HEK293 (cell line): ENCODE measurements at regions not wholly inside any gene's neighbourhood (a gene's known extent, or its start where the extent isn't known, plus 50 kb on each side); places are given as distances from the start of the nearest gene placed in this dataset.

ENCODE experiments used
- CTCF ChIA-PET: fragments of 350-600 bp; formaldehyde crosslinking; extraction: SDS; loops from one replicate; lab custom pipeline; 2021; ENCODE audit warnings: antibody characterized with exemption; lab: Yijun Ruan, JAX
- POLR2A ChIA-PET: fragments of 300-600 bp; formaldehyde crosslinking; extraction: SDS; loops from one replicate; lab custom pipeline; 2020; ENCODE audit warnings: antibody characterized with exemption, inconsistent platforms; lab: Yijun Ruan, JAX
- H3K27ac ChIP-seq: fragments of 200-500 bp; sonication (Bioruptor generic); 2 replicates; pipeline ENCODE4 v1.5.1; 2014; ENCODE audit warnings: low read depth, low read length, control low read depth, inconsistent platforms; ENCODE audit errors: extremely low read depth
- H3K36me3 ChIP-seq, 2 experiments: fragments of 200-500 bp in 1 of 2; sonication (Bioruptor generic) in 1 of 2; 1 replicate in 1 of 2; 2 replicates in 1 of 2; pipeline ENCODE4 v1.5.1; 2014 to 2017; ENCODE audit warnings: inconsistent platforms in 2 of 2, low read length in 2 of 2; ENCODE audit not compliant: control insufficient read depth in 2 of 2, insufficient read depth in 1 of 2
- H3K4me1 ChIP-seq: fragments of 200-500 bp; sonication (Bioruptor generic); 2 replicates; pipeline ENCODE4 v1.5.1; 2014; ENCODE audit warnings: mild to moderate bottlenecking, low read length, inconsistent platforms; ENCODE audit not compliant: control insufficient read depth, insufficient read depth
- H3K4me3 ChIP-seq: 2 replicates; pipeline ENCODE4 v1.5.1; 2011; ENCODE audit warnings: low read depth, mild to moderate bottlenecking, control low read depth, low read length, moderate library complexity
- H3K9me3 ChIP-seq: fragments of 200-500 bp; sonication (Bioruptor generic); 2 replicates; pipeline ENCODE4 v1.5.1; 2014; ENCODE audit warnings: low read depth, low read length, inconsistent platforms; ENCODE audit not compliant: control insufficient read depth, insufficient read depth
- BCL11B ChIP-seq: fragments of 450-650 bp; formaldehyde crosslinking; IDR thresholded peaks from 2 replicates; pipeline ENCODE4 v1.5.1; 2016; ENCODE audit warnings: low read depth, missing biosample characterization, missing genetic modification characterization
- KLF10 ChIP-seq: fragments of 450-650 bp; IDR thresholded peaks from 2 replicates; pipeline ENCODE4 v1.5.1; 2018; ENCODE audit warnings: missing biosample characterization, mild to moderate bottlenecking, missing genetic modification characterization
- MYNN ChIP-seq: fragments of 450-650 bp; formaldehyde crosslinking; IDR thresholded peaks from 2 replicates; pipeline ENCODE4 v1.5.1; 2016; ENCODE audit warnings: missing biosample characterization, missing genetic modification characterization, borderline replicate concordance
- REPIN1 ChIP-seq: fragments of 450-650 bp; formaldehyde crosslinking; IDR thresholded peaks from 2 replicates; pipeline ENCODE4 v1.5.1; 2017; ENCODE audit warnings: missing biosample characterization, missing genetic modification characterization, low read depth
- SCRT1 ChIP-seq: fragments of 450-650 bp; formaldehyde crosslinking; IDR thresholded peaks from 2 replicates; pipeline ENCODE4 v1.5.1; 2016; ENCODE audit warnings: missing biosample characterization, missing genetic modification characterization, borderline replicate concordance
- SETDB1 ChIP-seq: IDR thresholded peaks from one replicate; pipeline ENCODE4 v1.6.1; 2017; ENCODE audit warnings: mild to moderate bottlenecking, low read length, moderate library complexity, mixed read lengths; ENCODE audit not compliant: insufficient read length
- SP2 ChIP-seq: fragments of 450-650 bp; formaldehyde crosslinking; IDR thresholded peaks from 2 replicates; pipeline ENCODE4 v1.5.1; 2016; ENCODE audit warnings: missing biosample characterization, missing genetic modification characterization
- ZBTB17 ChIP-seq: fragments of 450-650 bp; formaldehyde crosslinking; IDR thresholded peaks from 2 replicates; pipeline ENCODE4 v1.5.1; 2016; ENCODE audit warnings: missing biosample characterization, missing genetic modification characterization
- ZBTB20 ChIP-seq: fragments of 450-650 bp; formaldehyde crosslinking; IDR thresholded peaks from 2 replicates; pipeline ENCODE4 v1.5.1; 2016; ENCODE audit warnings: missing biosample characterization, missing genetic modification characterization
- ZFHX2 ChIP-seq: fragments of 450-650 bp; formaldehyde crosslinking; conservative IDR thresholded peaks from 2 replicates; pipeline ENCODE4 v1.5.1; 2016; ENCODE audit warnings: missing biosample characterization, missing genetic modification characterization
- ZNF114 ChIP-seq: fragments of 450-650 bp; formaldehyde crosslinking; IDR thresholded peaks from 2 replicates; pipeline ENCODE4 v1.5.0; 2017; ENCODE audit warnings: missing biosample characterization, missing genetic modification characterization
- ZNF169 ChIP-seq: fragments of 450-650 bp; formaldehyde crosslinking; IDR thresholded peaks from 2 replicates; pipeline ENCODE4 v1.5.1; 2016; ENCODE audit warnings: missing biosample characterization, missing genetic modification characterization
- ZNF223 ChIP-seq: fragments of 450-650 bp; formaldehyde crosslinking; IDR thresholded peaks from 2 replicates; pipeline ENCODE4 v1.5.1; 2016; ENCODE audit warnings: missing biosample characterization, missing genetic modification characterization
- ZNF335 ChIP-seq: fragments of 450-650 bp; formaldehyde crosslinking; conservative IDR thresholded peaks from 2 replicates; pipeline ENCODE4 v1.5.1; 2016; ENCODE audit warnings: missing biosample characterization, missing genetic modification characterization
- ZNF341 ChIP-seq: fragments of 450-650 bp; formaldehyde crosslinking; IDR thresholded peaks from 2 replicates; pipeline ENCODE4; 2016; ENCODE audit warnings: low read depth, missing biosample characterization, missing genetic modification characterization
- ZNF366 ChIP-seq: fragments of 450-650 bp; formaldehyde crosslinking; conservative IDR thresholded peaks from 2 replicates; pipeline ENCODE4 v1.5.1; 2016; ENCODE audit warnings: missing biosample characterization, missing genetic modification characterization
- ZNF423 ChIP-seq: fragments of 450-650 bp; formaldehyde crosslinking; IDR thresholded peaks from 2 replicates; pipeline ENCODE4 v1.5.1; 2016; ENCODE audit warnings: missing biosample characterization, missing genetic modification characterization
- ZNF555 ChIP-seq: fragments of 450-650 bp; formaldehyde crosslinking; conservative IDR thresholded peaks from 2 replicates; pipeline ENCODE4 v1.5.1; 2017; ENCODE audit warnings: missing biosample characterization, mild to moderate bottlenecking, missing genetic modification characterization, inconsistent platforms
- ZNF558 ChIP-seq: fragments of 450-650 bp; formaldehyde crosslinking; IDR thresholded peaks from 2 replicates; pipeline ENCODE4 v1.5.1; 2016; ENCODE audit warnings: missing biosample characterization, missing genetic modification characterization
- ZNF623 ChIP-seq: fragments of 450-650 bp; formaldehyde crosslinking; IDR thresholded peaks from 2 replicates; pipeline ENCODE4 v1.5.1; 2016; ENCODE audit warnings: missing biosample characterization, missing genetic modification characterization
- ZNF660 ChIP-seq: fragments of 450-650 bp; IDR thresholded peaks from 2 replicates; pipeline ENCODE4 v1.5.1; 2018; ENCODE audit warnings: missing biosample characterization, mild to moderate bottlenecking, missing genetic modification characterization
- ZNF747 ChIP-seq: fragments of 450-650 bp; formaldehyde crosslinking; IDR thresholded peaks from 2 replicates; pipeline ENCODE4 v1.5.1; 2016; ENCODE audit warnings: missing biosample characterization, missing genetic modification characterization
- ZNF830 ChIP-seq: fragments of 450-650 bp; IDR thresholded peaks from 2 replicates; pipeline ENCODE4 v1.5.0; 2018; ENCODE audit warnings: missing biosample characterization, missing genetic modification characterization, low read depth, mild to moderate bottlenecking, moderate library complexity
- TF ChIP-seq, protein P1 (sequence below): fragments of 450-650 bp; formaldehyde crosslinking; IDR thresholded peaks from 2 replicates; pipeline ENCODE4 v1.5.1; 2016; ENCODE audit warnings: missing biosample characterization, missing genetic modification characterization
- TF ChIP-seq, protein P2 (sequence below): fragments of 450-650 bp; formaldehyde crosslinking; IDR thresholded peaks from 2 replicates; pipeline ENCODE4 v1.5.1; 2016; ENCODE audit warnings: missing biosample characterization, missing genetic modification characterization
- TF ChIP-seq, protein P3 (sequence below): fragments of 450-650 bp; formaldehyde crosslinking; IDR thresholded peaks from 2 replicates; pipeline ENCODE4 v1.5.1; 2016; ENCODE audit warnings: missing biosample characterization, missing genetic modification characterization

DNA sequence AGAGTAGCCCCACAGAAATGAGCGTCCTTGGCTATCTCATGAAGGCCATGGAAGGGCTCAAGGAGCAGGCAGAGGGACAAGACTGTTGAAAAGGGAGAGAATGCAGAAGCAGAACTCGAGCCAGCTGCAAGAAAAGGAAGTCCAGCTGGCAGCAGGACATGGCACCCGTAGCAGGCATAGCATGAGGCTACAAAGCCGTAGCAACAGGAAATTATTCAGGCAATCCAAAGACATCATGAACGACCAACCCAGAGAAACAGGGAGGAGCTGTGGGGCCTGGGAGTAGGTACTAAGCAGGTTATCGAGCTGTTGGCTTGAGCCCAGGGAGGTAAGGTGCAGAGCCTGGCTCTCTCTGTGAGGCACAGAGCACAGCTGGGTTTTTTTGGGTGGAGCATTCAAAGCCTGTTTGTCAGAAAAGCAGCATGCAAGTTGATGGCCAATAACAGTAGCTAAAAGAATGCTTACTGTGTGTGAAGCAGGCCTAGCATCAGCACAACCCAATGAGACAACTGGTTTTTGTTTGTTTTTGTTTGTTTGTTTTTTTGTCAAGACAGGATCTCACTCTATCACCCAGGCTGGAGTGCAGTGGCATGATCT lies 144.0 kb upstream of the SMAD3 start:
- H3K4me3 ChIP-seq, result no peak overlapping the region
- no peaks in the 10 kb centered on the region for H3K36me3 ChIP-seq
- H3K4me1 ChIP-seq, result no peaks in the 10 kb centered on the region
- H3K27ac ChIP-seq, result no peak overlapping the region
- TF ChIP-seq, protein P1, sequence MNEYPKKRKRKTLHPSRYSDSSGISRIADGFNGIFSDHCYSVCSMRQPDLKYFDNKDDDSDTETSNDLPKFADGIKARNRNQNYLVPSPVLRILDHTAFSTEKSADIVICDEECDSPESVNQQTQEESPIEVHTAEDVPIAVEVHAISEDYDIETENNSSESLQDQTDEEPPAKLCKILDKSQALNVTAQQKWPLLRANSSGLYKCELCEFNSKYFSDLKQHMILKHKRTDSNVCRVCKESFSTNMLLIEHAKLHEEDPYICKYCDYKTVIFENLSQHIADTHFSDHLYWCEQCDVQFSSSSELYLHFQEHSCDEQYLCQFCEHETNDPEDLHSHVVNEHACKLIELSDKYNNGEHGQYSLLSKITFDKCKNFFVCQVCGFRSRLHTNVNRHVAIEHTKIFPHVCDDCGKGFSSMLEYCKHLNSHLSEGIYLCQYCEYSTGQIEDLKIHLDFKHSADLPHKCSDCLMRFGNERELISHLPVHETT, result no peak
- TF ChIP-seq BCL11B (tag by site-specific recombination) (no peak), ZNF830 (tag by site-specific recombination) (no peak), ZNF335 (tag by site-specific recombination) (no peak)
- ChIA-PET POLR2A (no interaction called here), CTCF (interaction anchor here (0.5 to 11.2 kb wide), 10 partner anchors 9 to 422 kb away, joined by 3 to 108 read pairs (median 4); no protein-coding TSS in a partner anchor)
- H3K9me3 ChIP-seq, result no peaks in the 10 kb centered on the region; the same call in 1 of the 2 replicates

DNA sequence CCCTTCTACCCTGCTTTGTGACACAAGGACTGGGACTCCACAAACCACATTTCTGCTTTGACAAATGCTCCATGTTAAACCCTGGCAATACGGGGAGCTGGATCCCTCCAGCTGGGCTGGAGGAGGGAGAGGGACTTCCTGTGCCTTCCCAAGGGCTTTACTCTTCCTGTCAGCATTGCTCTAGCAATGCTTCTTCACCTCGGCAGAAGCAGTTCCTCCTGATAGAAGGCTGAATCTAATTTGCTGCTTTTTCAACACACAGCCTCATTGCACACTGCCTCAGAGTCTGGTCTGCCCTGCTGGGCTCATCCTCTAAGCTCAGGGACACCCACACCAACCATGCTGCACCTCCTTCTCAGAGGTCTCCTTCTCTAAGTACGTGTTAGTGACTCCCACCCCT lies 142.8 kb upstream of the SMAD3 start:
- Histone ChIP-seq H3K27ac (no peak overlapping the region), H3K9me3 (no peaks in the 10 kb centered on the region; the same call in 1 of the 2 replicates), H3K4me3 (no peak overlapping the region), H3K4me1 (no peaks in the 10 kb centered on the region), H3K36me3 (no peaks in the 10 kb centered on the region)
- POLR2A ChIA-PET, result no interaction called here
- CTCF ChIA-PET, result interaction anchor here (0.5 to 11.2 kb wide), 18 partner anchors 9 to 1598 kb away, joined by 3 to 108 read pairs (median 4); no protein-coding TSS in a partner anchor
- no peak for TF ChIP-seq KLF10 (tag by site-specific recombination)
- no peak for TF ChIP-seq ZNF660 (tag by site-specific recombination)
- peak; percentile 26; the same call in 1 of the 2 replicates for TF ChIP-seq ZFHX2 (tag by site-specific recombination)
- TF ChIP-seq ZNF341, result no peak
- peak; percentile 46 for TF ChIP-seq SETDB1
- TF ChIP-seq SP2 (tag by site-specific recombination), result no peak
- TF ChIP-seq ZNF558, result no peak
- no peak for TF ChIP-seq ZNF223
- TF ChIP-seq REPIN1 (tag by site-specific recombination), result no peak
- no peak for TF ChIP-seq MYNN (tag by site-specific recombination)

DNA sequence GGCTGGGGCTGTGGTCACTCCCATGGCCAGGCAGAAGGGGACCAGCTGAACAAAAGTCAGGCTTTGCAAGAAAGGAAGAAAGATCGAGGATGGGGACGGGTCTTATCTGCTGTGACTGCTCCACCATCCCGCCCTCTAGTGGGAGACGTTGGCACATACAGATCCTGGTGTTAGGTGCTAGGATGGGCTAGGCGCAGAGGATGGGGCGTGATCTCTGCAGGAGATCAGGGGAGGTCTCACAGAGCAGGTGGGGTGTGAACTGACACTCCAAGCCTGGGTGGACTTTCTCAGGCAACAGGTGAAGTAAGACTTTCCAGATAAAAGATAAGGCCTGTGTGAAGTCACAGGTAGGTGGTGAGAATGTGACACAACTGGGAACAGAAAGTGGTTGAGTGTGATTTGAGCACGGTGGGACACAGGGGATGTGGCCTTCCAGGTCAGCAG lies 141.9 kb upstream of the SMAD3 start:
- no peak overlapping the region for H3K27ac ChIP-seq
- 0 out of 2 replicates have a peak, but pooled peaks have one; percentile 9 for TF ChIP-seq ZBTB20
- no peak for TF ChIP-seq ZNF114 (tag by site-specific recombination)
- TF ChIP-seq ZBTB17 (tag by site-specific recombination), result peak; percentile 84
- TF ChIP-seq, protein P2, sequence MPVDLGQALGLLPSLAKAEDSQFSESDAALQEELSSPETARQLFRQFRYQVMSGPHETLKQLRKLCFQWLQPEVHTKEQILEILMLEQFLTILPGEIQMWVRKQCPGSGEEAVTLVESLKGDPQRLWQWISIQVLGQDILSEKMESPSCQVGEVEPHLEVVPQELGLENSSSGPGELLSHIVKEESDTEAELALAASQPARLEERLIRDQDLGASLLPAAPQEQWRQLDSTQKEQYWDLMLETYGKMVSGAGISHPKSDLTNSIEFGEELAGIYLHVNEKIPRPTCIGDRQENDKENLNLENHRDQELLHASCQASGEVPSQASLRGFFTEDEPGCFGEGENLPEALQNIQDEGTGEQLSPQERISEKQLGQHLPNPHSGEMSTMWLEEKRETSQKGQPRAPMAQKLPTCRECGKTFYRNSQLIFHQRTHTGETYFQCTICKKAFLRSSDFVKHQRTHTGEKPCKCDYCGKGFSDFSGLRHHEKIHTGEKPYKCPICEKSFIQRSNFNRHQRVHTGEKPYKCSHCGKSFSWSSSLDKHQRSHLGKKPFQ (tag by site-specific recombination), result peak; percentile 78
- TF ChIP-seq ZNF366 (tag by site-specific recombination), result peak; percentile 59; the same call in 1 of the 2 replicates
- TF ChIP-seq ZNF423, result no peak
- TF ChIP-seq ZNF747 (tag by site-specific recombination), result no peak
- no peak for TF ChIP-seq ZNF555 (tag by site-specific recombination)
- no peak for TF ChIP-seq ZNF623
- TF ChIP-seq, protein P3, sequence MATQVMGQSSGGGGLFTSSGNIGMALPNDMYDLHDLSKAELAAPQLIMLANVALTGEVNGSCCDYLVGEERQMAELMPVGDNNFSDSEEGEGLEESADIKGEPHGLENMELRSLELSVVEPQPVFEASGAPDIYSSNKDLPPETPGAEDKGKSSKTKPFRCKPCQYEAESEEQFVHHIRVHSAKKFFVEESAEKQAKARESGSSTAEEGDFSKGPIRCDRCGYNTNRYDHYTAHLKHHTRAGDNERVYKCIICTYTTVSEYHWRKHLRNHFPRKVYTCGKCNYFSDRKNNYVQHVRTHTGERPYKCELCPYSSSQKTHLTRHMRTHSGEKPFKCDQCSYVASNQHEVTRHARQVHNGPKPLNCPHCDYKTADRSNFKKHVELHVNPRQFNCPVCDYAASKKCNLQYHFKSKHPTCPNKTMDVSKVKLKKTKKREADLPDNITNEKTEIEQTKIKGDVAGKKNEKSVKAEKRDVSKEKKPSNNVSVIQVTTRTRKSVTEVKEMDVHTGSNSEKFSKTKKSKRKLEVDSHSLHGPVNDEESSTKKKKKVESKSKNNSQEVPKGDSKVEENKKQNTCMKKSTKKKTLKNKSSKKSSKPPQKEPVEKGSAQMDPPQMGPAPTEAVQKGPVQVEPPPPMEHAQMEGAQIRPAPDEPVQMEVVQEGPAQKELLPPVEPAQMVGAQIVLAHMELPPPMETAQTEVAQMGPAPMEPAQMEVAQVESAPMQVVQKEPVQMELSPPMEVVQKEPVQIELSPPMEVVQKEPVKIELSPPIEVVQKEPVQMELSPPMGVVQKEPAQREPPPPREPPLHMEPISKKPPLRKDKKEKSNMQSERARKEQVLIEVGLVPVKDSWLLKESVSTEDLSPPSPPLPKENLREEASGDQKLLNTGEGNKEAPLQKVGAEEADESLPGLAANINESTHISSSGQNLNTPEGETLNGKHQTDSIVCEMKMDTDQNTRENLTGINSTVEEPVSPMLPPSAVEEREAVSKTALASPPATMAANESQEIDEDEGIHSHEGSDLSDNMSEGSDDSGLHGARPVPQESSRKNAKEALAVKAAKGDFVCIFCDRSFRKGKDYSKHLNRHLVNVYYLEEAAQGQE (tag by site-specific recombination), result no peak
- no peak for TF ChIP-seq ZNF169 (tag by site-specific recombination)
- TF ChIP-seq SCRT1 (tag by site-specific recombination), result peak; percentile 42; the same call in 1 of the 2 replicates

More for the DNA sequence above, 141.9 kb upstream of the SMAD3 start:
- Histone ChIP-seq H3K9me3 (no peaks in the 10 kb centered on the region), H3K4me3 (no peak overlapping the region), H3K4me1 (no peaks in the 10 kb centered on the region), H3K36me3 (no peaks in the 10 kb centered on the region)
- ChIA-PET POLR2A (no interaction called here), CTCF (interaction anchor here (0.5 to 11.2 kb wide), 15 partner anchors 8 to 1599 kb away, joined by 3 to 108 read pairs (median 4); no protein-coding TSS in a partner anchor)
